ENCODE measurements at regions not wholly inside any gene's neighbourhood (a gene's known extent, or its start where the extent isn't known, plus 50 kb on each side); places are given as distances from the start of the nearest gene placed in this dataset.

DNA sequence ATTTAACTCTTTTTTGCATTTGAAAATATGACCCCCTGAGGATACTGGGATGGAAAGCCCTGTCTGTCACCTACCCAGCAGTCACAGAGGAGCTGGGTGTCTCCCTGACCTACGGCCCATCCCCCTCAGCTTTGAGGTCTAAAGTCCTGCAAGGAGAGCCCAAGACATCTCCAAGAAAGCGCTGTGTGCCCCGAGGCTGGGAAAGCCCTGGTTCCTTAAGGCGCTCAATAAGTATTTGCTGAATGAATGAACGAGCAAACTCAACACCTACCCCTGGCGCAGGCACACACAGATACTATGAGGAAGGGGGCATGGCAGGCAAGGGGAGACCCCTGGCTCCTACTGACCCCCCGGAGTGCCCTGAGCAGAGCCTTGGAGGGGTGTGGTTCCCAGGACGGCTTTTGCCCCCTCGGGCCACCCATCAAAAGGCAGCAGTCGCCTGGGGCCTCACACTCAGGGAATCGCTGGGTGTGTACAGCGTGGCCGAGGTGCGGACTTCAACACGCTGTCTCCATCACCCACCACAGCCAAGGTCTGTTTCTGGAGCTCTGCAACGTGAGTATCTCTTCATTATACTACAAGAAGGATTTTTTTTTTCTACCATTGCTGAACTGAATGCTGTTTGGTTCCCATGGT is 211.6 kb downstream of the ERCC6L2 start:
- TF ChIP-seq, protein P1, sequence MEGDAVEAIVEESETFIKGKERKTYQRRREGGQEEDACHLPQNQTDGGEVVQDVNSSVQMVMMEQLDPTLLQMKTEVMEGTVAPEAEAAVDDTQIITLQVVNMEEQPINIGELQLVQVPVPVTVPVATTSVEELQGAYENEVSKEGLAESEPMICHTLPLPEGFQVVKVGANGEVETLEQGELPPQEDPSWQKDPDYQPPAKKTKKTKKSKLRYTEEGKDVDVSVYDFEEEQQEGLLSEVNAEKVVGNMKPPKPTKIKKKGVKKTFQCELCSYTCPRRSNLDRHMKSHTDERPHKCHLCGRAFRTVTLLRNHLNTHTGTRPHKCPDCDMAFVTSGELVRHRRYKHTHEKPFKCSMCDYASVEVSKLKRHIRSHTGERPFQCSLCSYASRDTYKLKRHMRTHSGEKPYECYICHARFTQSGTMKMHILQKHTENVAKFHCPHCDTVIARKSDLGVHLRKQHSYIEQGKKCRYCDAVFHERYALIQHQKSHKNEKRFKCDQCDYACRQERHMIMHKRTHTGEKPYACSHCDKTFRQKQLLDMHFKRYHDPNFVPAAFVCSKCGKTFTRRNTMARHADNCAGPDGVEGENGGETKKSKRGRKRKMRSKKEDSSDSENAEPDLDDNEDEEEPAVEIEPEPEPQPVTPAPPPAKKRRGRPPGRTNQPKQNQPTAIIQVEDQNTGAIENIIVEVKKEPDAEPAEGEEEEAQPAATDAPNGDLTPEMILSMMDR (IDR thresholded peaks at IDR 0.05) = no peak
- TF ChIP-seq POLR2AphosphoS5 (IDR thresholded peaks at IDR 0.05) = no peak
